Neuronal stem cell (in vitro differentiated cells): ENCODE measurements at regions not wholly inside any gene's neighbourhood (a gene's known extent, or its start where the extent isn't known, plus 50 kb on each side); places are given as distances from the start of the nearest gene placed in this dataset.

Experiments
- DNase-seq: peaks from one replicate; pipeline ENCODE4 v3.0.0-alpha.2; 2013; ENCODE audit warnings: low spot score
- H2AFZ ChIP-seq: one replicate; pipeline ENCODE4 v1.6.1; 2013; ENCODE audit warnings: mild to moderate bottlenecking, low read length, inconsistent platforms
- H2AK5ac ChIP-seq: 2 replicates; pipeline ENCODE4 v1.6.1; 2013; ENCODE audit warnings: low read depth, mild to moderate bottlenecking, inconsistent platforms, low read length, moderate library complexity, mixed read lengths
- H2BK120ac ChIP-seq: 2 replicates; pipeline ENCODE4 v1.6.1; 2013; ENCODE audit warnings: low read depth, mild to moderate bottlenecking, inconsistent platforms, low read length, moderate library complexity, mixed read lengths
- H2BK12ac ChIP-seq: one replicate; pipeline ENCODE4 v1.6.1; 2013; ENCODE audit warnings: low read length, inconsistent platforms
- H2BK15ac ChIP-seq: 2 replicates; pipeline ENCODE4 v1.6.1; 2013; ENCODE audit warnings: mild to moderate bottlenecking, low read length, inconsistent platforms, mixed read lengths
- H2BK5ac ChIP-seq: one replicate; pipeline ENCODE4 v1.6.1; 2013; ENCODE audit warnings: inconsistent platforms, mild to moderate bottlenecking, low read length, moderate library complexity
- H3K14ac ChIP-seq: one replicate; pipeline ENCODE4 v1.6.1; 2013; ENCODE audit warnings: low read length, inconsistent platforms
- H3K18ac ChIP-seq: 2 replicates; pipeline ENCODE4 v1.6.1; 2013; ENCODE audit warnings: low read length, inconsistent platforms
- H3K23ac ChIP-seq: 2 replicates; pipeline ENCODE4 v1.6.1; 2013; ENCODE audit warnings: low read depth, mild to moderate bottlenecking, mixed read lengths, low read length, inconsistent platforms; ENCODE audit not compliant: poor library complexity
- H3K27ac ChIP-seq: replicated peaks from 3 replicates; pipeline ENCODE4 v1.5.1; 2013; ENCODE audit warnings: low read length, inconsistent platforms
- H3K27me3 ChIP-seq, 3 experiments: 2 replicates each; pipeline ENCODE4 v1.6.1; 2013; ENCODE audit warnings: low read length in 3 of 3, mild to moderate bottlenecking in 2 of 3, inconsistent platforms in 1 of 3, low read depth in 1 of 3, mixed read lengths in 1 of 3, moderate library complexity in 1 of 3; ENCODE audit not compliant: control insufficient read depth in 3 of 3, insufficient read depth in 3 of 3
- H3K36me3 ChIP-seq, 2 donors: replicated peaks in 1 of 2; 2 replicates each; pipeline ENCODE4 v1.6.1; 2013; ENCODE audit warnings: low read length in 2 of 2; ENCODE audit not compliant: control insufficient read depth in 2 of 2, insufficient read depth in 2 of 2
- H3K4ac ChIP-seq: 2 replicates; pipeline ENCODE4 v1.6.1; 2013; ENCODE audit warnings: inconsistent platforms, mild to moderate bottlenecking, low read length, moderate library complexity
- H3K4me1 ChIP-seq, 2 donors: 1 replicate in 1 of 2; 2 replicates in 1 of 2; pipeline ENCODE4 v1.6.1; 2013; ENCODE audit warnings: low read length in 2 of 2, low read depth in 1 of 2; ENCODE audit not compliant: control insufficient read depth in 2 of 2, insufficient read depth in 1 of 2
- H3K4me2 ChIP-seq: one replicate; pipeline ENCODE4 v1.6.1; 2013; ENCODE audit warnings: mild to moderate bottlenecking, low read length, inconsistent platforms; ENCODE audit not compliant: insufficient read depth, poor library complexity, severe bottlenecking
- H3K4me3 ChIP-seq, 2 donors: 2 replicates each; pipeline ENCODE4 v1.5.1; 2013; ENCODE audit warnings: low read length in 2 of 2, mild to moderate bottlenecking in 2 of 2, inconsistent platforms in 1 of 2, moderate library complexity in 1 of 2
- H3K79me1 ChIP-seq: one replicate; pipeline ENCODE4 v1.6.1; 2013; ENCODE audit warnings: low read depth, mild to moderate bottlenecking, inconsistent platforms, low read length, moderate library complexity
- H3K9ac ChIP-seq: one replicate; pipeline ENCODE4 v1.6.1; 2013; ENCODE audit warnings: mild to moderate bottlenecking, low read depth, low read length, inconsistent platforms; ENCODE audit not compliant: poor library complexity
- H3K9me3 ChIP-seq, 2 donors: replicated peaks in 1 of 2; 2 replicates each; pipeline versions ENCODE3 to v1.6.1; 2013; ENCODE audit warnings: low read length in 2 of 2, mild to moderate bottlenecking in 2 of 2, inconsistent platforms in 1 of 2, low read depth in 1 of 2, mixed read lengths in 1 of 2, moderate library complexity in 1 of 2; ENCODE audit not compliant: control insufficient read depth in 2 of 2, insufficient read depth in 1 of 2
- H4K8ac ChIP-seq: one replicate; pipeline ENCODE4 v1.6.1; 2013; ENCODE audit warnings: low read depth, mild to moderate bottlenecking, inconsistent platforms, low read length, moderate library complexity
- H4K91ac ChIP-seq: one replicate; pipeline ENCODE4 v1.6.1; 2013; ENCODE audit warnings: low read length, low read depth, mild to moderate bottlenecking, inconsistent platforms; ENCODE audit not compliant: poor library complexity
- WGBS, 2 donors: extraction: QIAGEN DNeasy Blood & Tissue Kit; methylation state at CpG; one replicate each; pipeline ENCODE4 v1.1.7; 2013; ENCODE audit warnings: missing lambda C conversion rate in 2 of 2, mixed read lengths in 1 of 2; ENCODE audit not compliant: insufficient read length in 2 of 2, insufficient replicate concordance in 1 of 2; ENCODE audit errors: extremely low coverage in 2 of 2; 5-methylcytosine and 5-hydroxymethylcytosine counted together

DNA sequence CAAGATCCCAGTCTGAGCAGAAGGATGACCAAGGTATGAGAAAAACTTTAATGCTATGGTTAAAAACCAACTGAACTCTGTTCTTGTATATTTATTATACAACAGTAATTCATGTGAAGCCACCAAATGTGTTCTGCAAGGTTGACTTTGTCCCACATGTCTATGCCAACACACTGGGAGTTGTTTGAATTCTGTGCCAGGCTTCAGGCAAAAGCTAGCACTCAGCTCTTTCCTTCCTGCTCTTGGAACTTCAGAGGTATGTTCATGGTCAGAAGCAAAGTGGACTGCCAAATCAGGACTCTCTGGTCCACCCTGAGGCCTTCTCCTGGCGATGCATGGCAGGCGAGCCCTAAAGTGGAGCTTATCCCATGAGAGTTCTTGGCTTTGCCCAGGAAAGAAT lies 205.6 kb upstream of the AR start:
- Histone ChIP-seq H4K91ac (no peak overlapping the region), H2AFZ (no peak overlapping the region), H2BK15ac (no peak overlapping the region), H4K8ac (no peak overlapping the region), H3K4me2 (no peak overlapping the region), H2BK12ac (no peak overlapping the region), H3K79me1 (no peaks in the 10 kb centered on the region), H3K4ac (no peak overlapping the region), H3K4me1 (no peaks in the 10 kb centered on the region), H3K36me3 (no peaks in the 10 kb centered on the region), H3K27ac (no peak overlapping the region), H3K18ac (no peak overlapping the region), H3K14ac (no peak overlapping the region), H3K27me3 (no peaks in the 10 kb centered on the region), H2BK120ac (no peak overlapping the region), H3K9me3 (no peaks in the 10 kb centered on the region), H3K23ac (no peak overlapping the region), H2BK5ac (no peak overlapping the region), H2AK5ac (no peak overlapping the region), H3K9ac (no peak overlapping the region), H3K4me3 (no peak overlapping the region)
- DNase-seq = no peak
- no CpG with 5 or more reads among the region's 2 CpGs for WGBS, 2 donors

DNA sequence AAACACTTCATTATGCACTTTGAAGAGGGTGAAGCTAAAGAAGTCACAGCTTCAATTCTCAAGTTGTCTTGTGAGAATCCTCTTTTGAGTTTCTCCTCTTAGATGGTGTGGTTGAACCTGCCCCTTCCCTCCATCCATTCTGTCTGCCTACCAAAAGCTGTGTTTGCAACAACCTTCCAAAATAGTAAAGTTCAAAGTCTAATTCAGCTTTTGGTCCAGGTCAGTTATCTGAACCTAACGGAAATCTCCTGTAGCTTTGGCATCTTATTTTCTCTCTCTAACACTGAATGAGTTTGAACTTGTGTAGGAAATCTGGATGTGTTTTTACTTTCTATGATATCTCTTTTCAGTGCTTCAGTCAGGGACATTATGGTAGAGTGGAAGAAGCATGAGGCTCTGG lies 201.7 kb upstream of the AR start:
- no peak overlapping the region for H3K9ac ChIP-seq
- no peaks in the 10 kb centered on the region for H3K79me1 ChIP-seq
- no peak overlapping the region for H3K14ac ChIP-seq
- no peak overlapping the region for H2BK15ac ChIP-seq
- no peaks in the 10 kb centered on the region for H3K9me3 ChIP-seq
- no peak overlapping the region for H3K4ac ChIP-seq
- no peak overlapping the region for H4K8ac ChIP-seq
- no peak for DNase-seq
- H3K27me3 ChIP-seq = no peaks in the 10 kb centered on the region
- H2AFZ ChIP-seq = no peak overlapping the region
- WGBS, 2 donors = no CpG with 5 or more reads among the region's 1 CpG
- no peak overlapping the region for H3K4me3 ChIP-seq
- H2AK5ac ChIP-seq = no peak overlapping the region
- H2BK12ac ChIP-seq = no peak overlapping the region
- H3K18ac ChIP-seq = no peak overlapping the region
- H2BK120ac ChIP-seq = no peak overlapping the region
- H2BK5ac ChIP-seq = no peak overlapping the region
- no peaks in the 10 kb centered on the region for H3K4me1 ChIP-seq
- no peaks in the 10 kb centered on the region for H3K36me3 ChIP-seq
- no peak overlapping the region for H3K23ac ChIP-seq
- no peak overlapping the region for H4K91ac ChIP-seq
- H3K4me2 ChIP-seq = no peak overlapping the region
- no peak overlapping the region for H3K27ac ChIP-seq

GRCh38 chrX:67346225-67346624 lies 197.6 kb upstream of the AR start:
- Histone ChIP-seq H2BK5ac (no peak overlapping the region), H2BK15ac (no peak overlapping the region), H3K36me3 (no peaks in the 10 kb centered on the region), H3K4me3 (no peak overlapping the region), H3K4me1 (no peaks in the 10 kb centered on the region), H3K79me1 (no peaks in the 10 kb centered on the region), H2BK120ac (no peak overlapping the region), H2AFZ (no peak overlapping the region), H4K91ac (no peak overlapping the region), H3K4ac (no peak overlapping the region), H3K4me2 (no peak overlapping the region), H3K23ac (no peak overlapping the region), H2BK12ac (no peak overlapping the region), H3K27ac (no peak overlapping the region), H4K8ac (no peak overlapping the region), H3K27me3 (no peaks in the 10 kb centered on the region), H2AK5ac (no peak overlapping the region), H3K14ac (no peak overlapping the region), H3K18ac (no peak overlapping the region), H3K9me3 (no peaks in the 10 kb centered on the region), H3K9ac (no peak overlapping the region)
- DNase-seq = no peak
- no CpG with 5 or more reads among the region's 1 CpG for WGBS, 2 donors

GRCh38 chrX:67346667-67347066 lies 197.2 kb upstream of the AR start:
- H2BK15ac ChIP-seq = no peak overlapping the region
- H3K9me3 ChIP-seq = no peaks in the 10 kb centered on the region
- H4K8ac ChIP-seq = no peak overlapping the region
- no peak overlapping the region for H2BK12ac ChIP-seq
- no peak overlapping the region for H3K23ac ChIP-seq
- no peak overlapping the region for H3K27ac ChIP-seq
- no peak overlapping the region for H2AFZ ChIP-seq
- H4K91ac ChIP-seq = no peak overlapping the region
- no peak overlapping the region for H3K9ac ChIP-seq
- no peaks in the 10 kb centered on the region for H3K4me1 ChIP-seq
- H3K4me2 ChIP-seq = no peak overlapping the region
- DNase-seq = no peak
- H2BK120ac ChIP-seq = no peak overlapping the region
- H3K14ac ChIP-seq = no peak overlapping the region
- no CpG with 5 or more reads among the region's 1 CpG for WGBS, 2 donors
- H3K36me3 ChIP-seq = no peaks in the 10 kb centered on the region
- H3K18ac ChIP-seq = no peak overlapping the region
- no peak overlapping the region for H3K4me3 ChIP-seq
- no peak overlapping the region for H3K4ac ChIP-seq
- H3K79me1 ChIP-seq = no peaks in the 10 kb centered on the region
- H2BK5ac ChIP-seq = no peak overlapping the region
- no peak overlapping the region for H2AK5ac ChIP-seq
- no peaks in the 10 kb centered on the region for H3K27me3 ChIP-seq
